Coronary artery (tissue), 2 donors: ENCODE measurements at regions not wholly inside any gene's neighbourhood (a gene's known extent, or its start where the extent isn't known, plus 50 kb on each side); places are given as distances from the start of the nearest gene placed in this dataset.
"Not testable (repeated sequence)": the region's sequence is repeated elsewhere in the genome, so short reads cannot be mapped to it uniquely, and the experiment has no call there.

Experiments used
- DNase-seq: peaks from one replicate; pipeline ENCODE4 v3.0.0-alpha.2; 2017; ENCODE audit warnings: low spot score
- H3K27ac ChIP-seq, 2 donors: fragments of 200-600 bp; sonication (generic); one replicate each; pipeline ENCODE4 v1.5.1; 2016 to 2019
- H3K4me3 ChIP-seq: fragments of 200-600 bp; sonication (generic); 2 replicates; pipeline ENCODE4 v1.5.1; 2016; ENCODE audit warnings: mild to moderate bottlenecking, moderate library complexity
- CTCF ChIP-seq: fragments of 200-600 bp; sonication (generic); IDR thresholded peaks from one replicate; pipeline ENCODE4 v1.5.1; 2019; ENCODE audit warnings: antibody characterized with exemption

GRCh38 chr6:48552905-48553304 lies 441.9 kb upstream of the PTCHD4 start:
- no peak overlapping the region for H3K27ac ChIP-seq
- H3K4me3 ChIP-seq = no peak overlapping the region
- DNase-seq = no peak
- no peak for TF ChIP-seq CTCF

GRCh38 chr6:48550603-48551002 lies 439.6 kb upstream of the PTCHD4 start:
- no peak for TF ChIP-seq CTCF
- DNase-seq = no peak
- no peak overlapping the region for H3K27ac ChIP-seq
- no peak overlapping the region for H3K4me3 ChIP-seq

GRCh38 chr6:48542191-48542590 lies 431.2 kb upstream of the PTCHD4 start:
- Histone ChIP-seq H3K4me3 (no peak overlapping the region), H3K27ac (no peak overlapping the region)
- TF ChIP-seq CTCF = no peak
- DNase-seq = no peak

- no peak for TF ChIP-seq CTCF
- H3K27ac ChIP-seq = no peak overlapping the region
- no peak for DNase-seq
Observed at GRCh38 chr6:48541649-48542048, 430.7 kb upstream of the PTCHD4 start.

GRCh38 chr6:48535582-48536009 lies 424.6 kb upstream of the PTCHD4 start:
- Histone ChIP-seq H3K27ac (no peak overlapping the region), H3K4me3 (no peak overlapping the region)
- no peak for DNase-seq
- TF ChIP-seq CTCF = no peak

More at GRCh38 chr6:48541649-48542048, 430.7 kb upstream of the PTCHD4 start:
- H3K4me3 ChIP-seq = no peak overlapping the region

- H3K27ac ChIP-seq, DNase-seq, H3K4me3 ChIP-seq: not testable (repeated sequence)
Observed at GRCh38 chr6:48530978-48531377, 420.0 kb upstream of the PTCHD4 start.

GRCh38 chr6:48525849-48526248 lies 414.9 kb upstream of the PTCHD4 start:
- H3K27ac ChIP-seq = no peak overlapping the region
- no peak for DNase-seq
- no peak overlapping the region for H3K4me3 ChIP-seq
- TF ChIP-seq CTCF = no peak

- no peak overlapping the region for H3K27ac ChIP-seq
- TF ChIP-seq CTCF = no peak
- no peak overlapping the region for H3K4me3 ChIP-seq
- DNase-seq = no peak
Observed at GRCh38 chr6:48520951-48521350, 410.0 kb upstream of the PTCHD4 start.
